Anterior cingulate cortex (tissue), 58 donors: ENCODE measurements at regions not wholly inside any gene's neighbourhood (a gene's known extent, or its start where the extent isn't known, plus 50 kb on each side); places are given as distances from the start of the nearest gene placed in this dataset.
"Not testable (repeated sequence)": the region's sequence is repeated elsewhere in the genome, so short reads cannot be mapped to it uniquely, and the experiment has no call there.

ENCODE experiments used
- DNase-seq, 58 donors: peaks; one replicate each; lab custom pipeline; 2025; lab: John Stamatoyannopoulos, UW

DNA sequence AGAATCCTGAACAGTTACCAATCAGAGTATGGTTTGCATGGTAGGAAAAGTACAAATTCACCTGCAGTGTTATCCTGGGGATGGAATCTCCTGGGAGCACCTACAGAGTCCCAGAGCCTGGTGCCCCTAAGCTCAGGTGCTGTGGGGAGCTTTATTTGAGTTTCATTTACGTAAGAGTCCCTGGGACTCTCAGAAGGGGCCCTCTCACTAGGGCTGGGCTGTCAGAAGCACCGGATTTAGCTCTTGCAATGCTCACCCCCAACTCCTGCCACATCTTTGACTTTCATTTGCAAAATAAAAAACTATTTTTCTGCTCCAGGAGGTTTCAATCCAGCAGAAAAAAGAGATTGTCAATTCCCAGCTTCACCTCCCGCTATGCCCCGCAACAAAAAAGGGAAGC, 569.8 kb upstream of the B3GAT1 start:
- no peak for DNase-seq

DNA sequence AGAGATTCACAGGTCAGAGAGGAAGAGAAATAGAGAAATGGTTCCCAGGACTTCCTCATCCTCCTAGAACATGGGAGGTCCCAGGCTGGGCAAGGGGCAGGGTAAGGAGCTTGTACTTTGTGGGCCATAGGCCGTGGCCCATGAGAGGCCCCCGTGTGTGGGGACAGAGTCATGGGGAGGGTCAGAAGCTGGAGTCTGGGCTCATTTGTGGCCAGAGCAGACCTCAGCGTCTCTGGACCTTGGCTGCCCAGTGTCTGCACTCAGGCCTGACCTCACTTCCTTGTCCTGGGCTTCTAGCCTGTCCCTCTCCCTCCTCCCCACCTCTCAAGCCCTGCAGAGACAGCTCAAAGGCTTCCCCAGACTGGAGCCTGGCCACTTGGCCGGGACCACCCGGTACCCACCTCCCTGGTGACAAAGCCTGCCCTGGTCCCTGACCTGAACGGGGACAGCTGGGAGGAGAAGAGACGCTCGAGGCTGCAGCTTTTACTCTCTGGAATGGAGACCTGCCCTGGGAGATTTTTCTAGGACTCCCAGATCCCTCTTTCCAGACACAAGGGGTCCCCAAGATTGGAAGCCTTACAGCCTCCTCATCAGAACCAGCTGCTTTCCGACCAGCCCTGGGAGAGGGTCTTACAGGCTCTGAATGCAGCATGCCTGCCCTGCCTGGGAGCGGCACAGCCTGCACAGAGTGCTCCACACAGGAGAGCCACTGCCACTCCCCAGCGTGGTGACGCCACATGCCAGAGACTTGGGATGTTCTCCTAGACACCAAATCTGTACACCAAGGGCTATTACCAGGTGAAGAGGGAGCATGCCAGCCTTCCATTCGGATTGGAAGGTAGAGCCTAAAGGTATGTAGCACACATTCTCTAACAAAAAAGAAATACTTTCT, 569.0 kb upstream of the B3GAT1 start:
- peak in 1 of 58 donors; percentile 46 for DNase-seq

- not testable (repeated sequence) for DNase-seq
Observed at GRCh38 chr11:134979089-134979457, 567.0 kb upstream of the B3GAT1 start.

DNA sequence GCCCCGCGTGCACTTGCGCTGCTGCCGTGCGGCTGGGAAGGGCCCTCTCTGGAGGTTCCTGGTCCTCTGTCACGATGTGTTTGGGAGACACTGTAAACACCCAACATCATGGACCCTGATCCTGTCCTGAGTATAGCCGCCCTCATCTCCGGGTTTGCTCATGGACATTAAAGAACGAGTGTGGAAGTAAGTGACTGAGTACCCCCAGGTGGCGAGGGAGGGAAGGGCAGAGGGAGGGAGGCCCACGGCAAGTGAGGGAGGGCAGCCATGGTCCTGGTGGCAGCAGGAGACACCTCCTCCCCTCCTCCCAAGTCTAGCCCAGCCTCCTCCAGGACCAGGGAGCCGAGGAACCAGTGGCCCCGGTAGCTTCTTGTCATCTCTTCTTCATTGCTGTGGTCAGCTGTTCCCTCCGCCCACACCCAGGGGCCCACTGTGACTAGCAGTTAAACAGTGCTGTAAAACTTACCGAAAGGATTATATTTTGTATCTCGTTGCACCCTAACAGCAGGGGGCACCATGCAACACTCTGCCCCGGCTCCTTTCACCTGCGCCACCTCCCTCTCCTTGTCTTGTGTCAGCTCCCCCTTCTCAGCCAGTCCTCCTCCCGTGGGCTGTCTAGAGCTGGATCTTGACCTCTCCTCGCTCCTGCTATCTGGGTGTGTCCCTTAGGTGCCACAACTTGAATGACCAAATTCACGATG, 566.5 kb upstream of the B3GAT1 start:
- DNase-seq, result no peak

- DNase-seq, result no peak
Observed at GRCh38 chr11:134976551-134976950, 564.5 kb upstream of the B3GAT1 start.

DNA sequence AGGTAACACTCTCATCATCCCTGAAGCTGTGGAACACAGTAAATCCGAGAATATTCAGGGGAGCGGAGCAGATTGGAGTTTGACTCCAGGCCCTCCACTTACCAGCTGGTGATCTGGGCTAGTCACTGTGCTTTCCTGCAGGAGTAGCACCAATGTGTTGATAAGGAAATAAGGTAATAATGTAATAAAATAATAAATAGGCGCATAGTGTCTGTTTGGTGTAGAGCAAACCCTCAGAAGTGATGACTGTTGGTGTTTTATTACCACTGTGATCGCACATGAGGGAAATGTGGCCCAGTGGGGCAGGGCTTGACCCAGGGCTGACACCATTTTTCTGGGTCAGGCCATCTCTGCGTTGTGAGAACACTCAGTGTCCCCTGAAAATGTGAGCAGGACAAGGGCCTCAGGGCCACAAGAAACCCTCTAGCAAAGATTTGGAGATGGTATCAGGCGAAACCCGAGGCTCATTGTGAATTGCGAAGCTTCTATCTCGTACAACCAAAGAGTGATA, 563.9 kb upstream of the B3GAT1 start:
- no peak for DNase-seq

DNA sequence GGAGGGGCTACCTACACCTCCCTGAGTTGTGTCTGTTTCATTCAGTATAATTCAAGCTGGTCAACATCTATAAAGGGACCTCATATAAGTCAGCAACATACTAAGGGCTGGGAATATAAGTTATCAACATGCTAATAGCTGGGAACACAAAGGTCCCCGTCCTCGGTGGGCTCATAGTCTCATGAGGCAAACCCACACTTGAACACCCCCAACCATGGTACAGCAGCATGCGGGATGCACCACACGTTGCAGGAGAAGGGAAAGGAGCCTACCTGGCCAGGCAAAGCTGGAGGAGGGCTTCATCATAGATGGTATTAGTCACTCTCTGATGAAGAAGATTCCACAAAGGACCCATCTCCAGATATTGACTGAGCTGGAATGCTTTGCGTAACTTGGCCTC, 561.8 kb upstream of the B3GAT1 start:
- no peak for DNase-seq

DNA sequence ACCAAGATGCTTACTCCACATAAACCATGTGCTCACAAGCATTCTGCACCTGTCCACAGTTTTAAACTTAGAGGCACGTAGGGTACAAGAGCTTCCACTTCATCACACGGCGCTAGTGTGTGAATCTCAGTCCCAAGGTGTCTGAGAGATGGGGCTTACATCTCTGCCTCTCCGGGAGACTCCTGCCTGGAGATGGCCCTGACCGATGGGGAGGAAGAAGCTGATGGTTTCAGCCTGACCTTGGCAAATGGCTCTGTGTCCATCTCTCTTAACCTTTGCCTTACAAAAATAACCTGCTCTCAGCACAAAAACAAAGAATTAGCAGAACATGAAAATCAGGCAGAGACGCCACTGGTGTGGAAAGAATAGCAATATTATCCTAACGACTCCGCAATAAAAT, 559.3 kb upstream of the B3GAT1 start:
- DNase-seq, result no peak

- DNase-seq, result no peak
Observed at GRCh38 chr11:134967746-134968145, 555.7 kb upstream of the B3GAT1 start.

- DNase-seq, result not testable (repeated sequence)
Observed at GRCh38 chr11:134961386-134961785, 549.3 kb upstream of the B3GAT1 start.

- no peak for DNase-seq
Observed at GRCh38 chr11:134958870-134959269, 546.8 kb upstream of the B3GAT1 start.

DNA sequence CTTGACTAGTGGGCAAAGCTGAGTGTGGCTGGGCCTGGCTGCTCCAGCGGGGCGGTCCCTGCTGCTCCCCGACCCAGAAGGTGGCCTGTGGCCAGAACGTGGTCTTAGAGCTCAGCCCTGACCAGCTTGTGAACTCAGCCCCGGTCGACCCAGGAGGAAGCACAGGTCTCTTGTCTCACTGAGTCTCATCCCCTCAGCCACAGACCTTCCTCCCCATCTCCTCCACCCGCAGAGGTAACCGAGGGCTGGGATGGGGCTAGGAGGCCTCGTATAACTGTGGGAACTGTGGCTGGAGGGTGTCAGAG, 546.2 kb upstream of the B3GAT1 start:
- no peak for DNase-seq

- no peak for DNase-seq
Observed at GRCh38 chr11:134957540-134958335, 545.7 kb upstream of the B3GAT1 start.

GRCh38 chr11:134956450-134957210, 544.6 kb upstream of the B3GAT1 start:
- no peak for DNase-seq

DNA sequence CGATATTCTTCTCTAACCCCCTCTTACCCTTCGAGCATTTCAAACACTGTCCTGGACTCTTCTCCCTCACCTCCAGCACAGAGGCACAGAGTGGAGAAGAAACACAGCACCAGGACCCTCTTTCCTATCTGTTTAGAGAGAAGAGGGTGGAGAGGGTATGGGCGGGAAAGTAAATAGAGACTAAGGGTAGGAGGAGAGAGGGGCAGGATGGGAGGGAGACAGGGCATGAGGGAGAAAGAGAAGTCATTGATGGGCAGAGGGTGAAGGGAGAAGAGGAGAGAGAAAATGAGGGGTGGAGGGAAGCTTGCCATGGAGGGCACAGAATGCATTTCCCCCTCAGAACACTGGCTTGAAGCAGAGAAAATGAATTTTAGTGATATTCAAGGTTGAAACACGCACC, 543.9 kb upstream of the B3GAT1 start:
- DNase-seq, result not testable (repeated sequence)

DNA sequence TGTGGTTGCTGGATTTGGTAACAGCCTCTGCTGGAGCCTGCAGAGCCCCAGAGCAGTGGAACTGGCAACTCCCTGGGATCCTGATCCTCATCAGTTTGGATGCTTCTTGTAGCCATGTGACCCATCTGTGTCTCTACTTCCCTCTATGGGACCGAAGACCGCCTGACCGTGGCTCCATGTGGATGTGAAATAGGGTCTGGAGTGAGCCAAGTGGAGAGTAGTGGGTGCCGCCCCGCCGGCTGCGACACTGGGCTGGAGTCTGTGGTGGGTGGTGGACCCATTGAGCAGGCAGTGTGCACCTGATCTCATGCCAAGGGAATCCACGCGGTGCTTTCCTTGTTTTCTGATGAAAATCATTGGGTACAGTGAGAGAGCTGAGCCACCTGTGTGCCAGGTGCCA, 543.2 kb upstream of the B3GAT1 start:
- no peak for DNase-seq

GRCh38 chr11:134954456-134954855, 542.4 kb upstream of the B3GAT1 start:
- DNase-seq, result not testable (repeated sequence)

- not testable (repeated sequence) for DNase-seq
Observed at GRCh38 chr11:134953417-134953970, 541.5 kb upstream of the B3GAT1 start.

GRCh38 chr11:134951305-134951700, 539.3 kb upstream of the B3GAT1 start:
- peak in 31 of 58 donors; percentile 14 to 63 (median 30) for DNase-seq
